HepG2 (cell line): ENCODE measurements at regions not wholly inside any gene's neighbourhood (a gene's known extent, or its start where the extent isn't known, plus 50 kb on each side); places are given as distances from the start of the nearest gene placed in this dataset.

Source experiments
- ATAC-seq: fragments of 200-7000 bp; cut with Tn5 transposase; 3 replicates; pipeline ENCODE4 v1.9.1; 2020; ENCODE audit warnings: mild to moderate bottlenecking, moderate library complexity
- BruUV-seq: library from RNA; stranded (reverse); fragments of 400-500 nt; replicated peaks from 2 replicates; lab custom pipeline; 2021; lab: Mats Ljungman, UMichigan
- CTCF ChIA-PET: fragments of 300-600 bp; formaldehyde crosslinking; extraction: SDS; loops from one replicate; lab custom pipeline; 2021; ENCODE audit warnings: low total read pairs, inconsistent platforms, low intra/inter-chr PET ratio; lab: Yijun Ruan, JAX
- POLR2A ChIA-PET: fragments of 350-600 bp; sonication (Branson Sonifier 250); formaldehyde crosslinking; loops from one replicate; lab custom pipeline; 2020; ENCODE audit warnings: antibody characterized with exemption, inconsistent platforms; lab: Yijun Ruan, JAX
- DNase-seq: peaks from one replicate; pipeline ENCODE4 v3.0.0-alpha.2; 2015; ENCODE audit warnings: low spot score
- FAIRE-seq: peaks from 3 replicates; lab custom pipeline; 2011; peaks lifted over from hg19 to GRCh38; lab: Jason Lieb, UNC
- H2AFZ ChIP-seq: one replicate; pipeline ENCODE4 v1.6.1; 2011; ENCODE audit warnings: low read length, inconsistent platforms
- H3K27ac ChIP-seq: fragments of 300-600 bp; 3 replicates; pipeline ENCODE4 v1.8.0; 2011; ENCODE audit warnings: mixed run types, mild to moderate bottlenecking, mixed read lengths, low read length, inconsistent platforms; ENCODE audit not compliant: insufficient read depth; ENCODE audit errors: extremely low read length
- H3K27me3 ChIP-seq, 2 experiments: fragments of 200-600 bp in 1 of 2; 2 replicates in 1 of 2; 3 replicates in 1 of 2; pipeline versions ENCODE4 v1.6.0 to v1.8.0; 2011; ENCODE audit warnings: low read length in 2 of 2, mild to moderate bottlenecking in 2 of 2, moderate library complexity in 2 of 2, inconsistent platforms in 1 of 2; ENCODE audit not compliant: insufficient read depth in 2 of 2, control insufficient read depth in 1 of 2
- H3K36me3 ChIP-seq, 2 experiments: fragments of 200-600 bp in 1 of 2; replicated peaks in 1 of 2; 2 replicates in 1 of 2; 3 replicates in 1 of 2; pipeline versions ENCODE4 v1.5.1 to v1.8.0; 2011; ENCODE audit warnings: low read length in 2 of 2, inconsistent platforms in 1 of 2; ENCODE audit not compliant: insufficient read depth in 2 of 2, control insufficient read depth in 1 of 2
- H3K4me1 ChIP-seq: 2 replicates; pipeline ENCODE4 v1.5.1; 2012; ENCODE audit warnings: low read length, inconsistent platforms; ENCODE audit not compliant: insufficient read depth
- H3K4me2 ChIP-seq: 2 replicates; pipeline ENCODE4 v1.6.0; 2011; ENCODE audit warnings: low read depth, low read length, inconsistent platforms
- H3K4me3 ChIP-seq, 3 experiments: fragments of 200-600 bp in 1 of 3; sonication (generic), shearing (Covaris generic) in 1 of 3; replicated peaks in 1 of 3; 2 replicates each; pipeline ENCODE4 v1.5.1; 2011 to 2016; ENCODE audit warnings: low read length in 3 of 3, inconsistent platforms in 2 of 3, low read depth in 2 of 3, mild to moderate bottlenecking in 2 of 3, control low read depth in 1 of 3, mixed read lengths in 1 of 3; ENCODE audit not compliant: insufficient read depth in 1 of 3
- H3K79me2 ChIP-seq: one replicate; pipeline ENCODE4 v1.6.1; 2011; ENCODE audit warnings: low read length, inconsistent platforms; ENCODE audit not compliant: insufficient read depth
- H3K9ac ChIP-seq: 2 replicates; pipeline ENCODE4 v1.6.0; 2011; ENCODE audit warnings: mild to moderate bottlenecking, low read depth, low read length, inconsistent platforms; ENCODE audit not compliant: insufficient read depth
- H3K9me3 ChIP-seq: 2 replicates; pipeline ENCODE4 v1.5.1; 2012; ENCODE audit warnings: mild to moderate bottlenecking, low read length
- H4K20me1 ChIP-seq: 2 replicates; pipeline ENCODE4 v1.6.0; 2011; ENCODE audit warnings: inconsistent platforms, mild to moderate bottlenecking, low read length, moderate library complexity; ENCODE audit not compliant: insufficient read depth
- AGO1 ChIP-seq: fragments of 200-400 bp; formaldehyde crosslinking; IDR thresholded peaks from 2 replicates; pipeline ENCODE4 v1.6.1; 2017; ENCODE audit warnings: mild to moderate bottlenecking, low read depth, low read length, moderate library complexity; ENCODE audit not compliant: poor library complexity, severe bottlenecking
- CENPT ChIP-seq: sonication (generic); formaldehyde crosslinking; IDR thresholded peaks from 2 replicates; pipeline ENCODE4 v1.8.0; 2022; ENCODE audit warnings: low read depth, mild to moderate bottlenecking, moderate library complexity, missing genetic modification reagents
- CHD4 ChIP-seq: fragments of 200-600 bp; sonication (generic); IDR thresholded peaks from 2 replicates; pipeline ENCODE4 v1.7.0; 2017; ENCODE audit warnings: mild to moderate bottlenecking, low read length, borderline replicate concordance
- EHMT2 ChIP-seq: fragments of 200-600 bp; sonication (generic); IDR thresholded peaks from 2 replicates; pipeline ENCODE4 v1.7.0; 2017; ENCODE audit warnings: antibody characterized with exemption, low read depth, low read length, borderline replicate concordance
- ERF ChIP-seq: IDR thresholded peaks from 2 replicates; pipeline ENCODE4 v1.6.1; 2018; ENCODE audit warnings: missing biosample characterization, missing genetic modification reagents
- GZF1 ChIP-seq: sonication (generic); formaldehyde crosslinking; IDR thresholded peaks from 2 replicates; pipeline ENCODE4 v1.5.1; 2020; ENCODE audit warnings: mild to moderate bottlenecking, missing genetic modification reagents
- KDM2A ChIP-seq: sonication (generic); formaldehyde crosslinking; IDR thresholded peaks from 2 replicates; pipeline ENCODE4 v1.4.0; 2020; ENCODE audit warnings: low read depth, missing genetic modification reagents, borderline replicate concordance
- NFYC ChIP-seq: IDR thresholded peaks from 2 replicates; pipeline ENCODE4 v1.6.1; 2016; ENCODE audit warnings: missing genetic modification reagents, missing compliant biosample characterization
- RBM39 ChIP-seq: fragments of 200-400 bp; formaldehyde crosslinking; IDR thresholded peaks from one replicate; pipeline ENCODE4 v1.6.1; 2018; ENCODE audit warnings: antibody characterized with exemption, mild to moderate bottlenecking, low read depth, low read length; ENCODE audit not compliant: poor library complexity, severe bottlenecking
- STAT5B ChIP-seq: sonication (generic); formaldehyde crosslinking; IDR thresholded peaks from 2 replicates; pipeline ENCODE4 v1.4.0; 2020; ENCODE audit warnings: missing genetic modification reagents
- U2AF1 ChIP-seq: fragments of 200-400 bp; formaldehyde crosslinking; optimal IDR thresholded peaks from 2 replicates; pipeline ENCODE3; 2017; ENCODE audit warnings: mild to moderate bottlenecking, low read depth, low read length
- ZEB1 ChIP-seq: IDR thresholded peaks from 2 replicates; pipeline ENCODE4 v1.6.1; 2012; ENCODE audit warnings: mild to moderate bottlenecking, low read depth, inconsistent platforms; ENCODE audit not compliant: insufficient replicate concordance
- ZNF160 ChIP-seq: sonication (generic); formaldehyde crosslinking; IDR thresholded peaks from 2 replicates; pipeline ENCODE4 v1.8.0; 2022; ENCODE audit warnings: mild to moderate bottlenecking, inconsistent platforms, missing genetic modification reagents
- ZNF44 ChIP-seq: sonication (generic); formaldehyde crosslinking; IDR thresholded peaks from 2 replicates; pipeline ENCODE4 v1.5.1; 2020; ENCODE audit warnings: mild to moderate bottlenecking, missing genetic modification reagents
- ZNF652 ChIP-seq: IDR thresholded peaks from 2 replicates; pipeline ENCODE4 v1.6.1; 2016; ENCODE audit warnings: low read depth, borderline replicate concordance
- WGBS: methylation state at CpG from one replicate; pipeline ENCODE4 v1.1.6; 2017; ENCODE audit warnings: low lambda C conversion rate; 5-methylcytosine and 5-hydroxymethylcytosine counted together
- in situ Hi-C: cut with HindIII; loops from 2 replicates; pipeline ENCODE4 v1.10.0; 2017; ENCODE audit warnings: low pct_unique_long_range_greater_than_20kb; ENCODE audit not compliant: extremely low pct_ligation_motif_present
- intact Hi-C: fragments of 100-400 bp; cut with micrococcal nuclease; formaldehyde crosslinking; loops from one replicate; pipeline ENCODE4 v1.10.0; 2022; ENCODE audit not compliant: unreplicated experiment
- TF ChIP-seq, protein P1 (sequence below): IDR thresholded peaks from 2 replicates; pipeline ENCODE4 v1.6.1; 2016; ENCODE audit warnings: missing compliant biosample characterization, missing genetic modification reagents, borderline replicate concordance
- TF ChIP-seq, protein P2 (sequence below): sonication (generic); formaldehyde crosslinking; IDR thresholded peaks from 2 replicates; pipeline ENCODE4 v1.4.0; 2020; ENCODE audit warnings: missing genetic modification reagents, mild to moderate bottlenecking, borderline replicate concordance
- TF ChIP-seq, protein P3 (sequence below): sonication (generic); formaldehyde crosslinking; IDR thresholded peaks from 2 replicates; pipeline ENCODE4 v1.4.0; 2020; ENCODE audit warnings: mild to moderate bottlenecking, missing genetic modification reagents

DNA sequence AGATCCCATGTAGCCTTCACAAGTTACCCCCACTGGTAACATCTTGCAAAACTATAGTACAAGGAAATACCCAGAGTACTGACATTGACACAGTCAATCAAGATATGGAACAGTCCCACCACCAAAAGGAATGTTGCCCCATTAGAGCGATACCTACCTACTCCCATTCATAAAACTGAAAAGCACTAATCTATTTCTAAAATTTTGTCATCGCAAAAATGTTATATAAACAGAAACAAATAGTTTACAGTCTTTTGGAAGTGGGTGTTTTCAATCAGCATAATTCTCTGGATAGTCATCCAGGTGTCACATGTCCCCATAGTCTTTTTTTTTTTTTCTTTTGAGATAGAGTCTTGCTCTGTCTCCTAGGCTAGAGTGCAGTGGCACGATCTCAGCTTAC lies 156.9 kb upstream of the AGTR1 start:
- intact Hi-C loops, result no loop called here
- in situ Hi-C loops, result no loop called here
- Histone ChIP-seq H3K36me3 (no peaks in the 10 kb centered on the region), H3K4me2 (no peak overlapping the region), H3K27ac (no peak overlapping the region), H3K4me1 (no peaks in the 10 kb centered on the region), H3K4me3 (no peak overlapping the region), H2AFZ (no peak overlapping the region)
- FAIRE-seq, result no peak
- ATAC-seq, result no peak
- CTCF ChIA-PET, result no interaction called here
- DNase-seq, result no peak
- 62% methylated on average over 3 of the region's 3 CpGs for WGBS
- POLR2A ChIA-PET, result no interaction called here
- TF ChIP-seq GZF1 (CRISPR knock-in tag) (no peak), U2AF1 (no peak), CENPT (CRISPR knock-in tag) (no peak), ZNF44 (CRISPR knock-in tag) (no peak), KDM2A (CRISPR knock-in tag) (no peak), STAT5B (CRISPR knock-in tag) (no peak), ZNF652 (CRISPR knock-in tag) (no peak), ERF (CRISPR knock-in tag) (no peak), CHD4 (no peak), RBM39 (no peak), AGO1 (no peak), EHMT2 (no peak), ZEB1 (no peak), NFYC (CRISPR knock-in tag) (no peak), ZNF160 (CRISPR knock-in tag) (no peak)
- TF ChIP-seq, protein P1, sequence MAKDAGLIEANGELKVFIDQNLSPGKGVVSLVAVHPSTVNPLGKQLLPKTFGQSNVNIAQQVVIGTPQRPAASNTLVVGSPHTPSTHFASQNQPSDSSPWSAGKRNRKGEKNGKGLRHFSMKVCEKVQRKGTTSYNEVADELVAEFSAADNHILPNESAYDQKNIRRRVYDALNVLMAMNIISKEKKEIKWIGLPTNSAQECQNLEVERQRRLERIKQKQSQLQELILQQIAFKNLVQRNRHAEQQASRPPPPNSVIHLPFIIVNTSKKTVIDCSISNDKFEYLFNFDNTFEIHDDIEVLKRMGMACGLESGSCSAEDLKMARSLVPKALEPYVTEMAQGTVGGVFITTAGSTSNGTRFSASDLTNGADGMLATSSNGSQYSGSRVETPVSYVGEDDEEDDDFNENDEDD (CRISPR knock-in tag), result no peak
- TF ChIP-seq, protein P2, sequence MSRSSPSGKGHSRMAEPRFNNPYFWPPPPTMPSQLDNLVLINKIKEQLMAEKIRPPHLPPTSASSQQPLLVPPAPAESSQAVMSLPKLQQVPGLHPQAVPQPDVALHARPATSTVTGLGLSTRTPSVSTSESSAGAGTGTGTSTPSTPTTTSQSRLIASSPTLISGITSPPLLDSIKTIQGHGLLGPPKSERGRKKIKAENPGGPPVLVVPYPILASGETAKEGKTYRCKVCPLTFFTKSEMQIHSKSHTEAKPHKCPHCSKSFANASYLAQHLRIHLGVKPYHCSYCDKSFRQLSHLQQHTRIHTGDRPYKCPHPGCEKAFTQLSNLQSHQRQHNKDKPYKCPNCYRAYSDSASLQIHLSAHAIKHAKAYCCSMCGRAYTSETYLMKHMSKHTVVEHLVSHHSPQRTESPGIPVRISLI (CRISPR knock-in tag), result no peak
- TF ChIP-seq, protein P3, sequence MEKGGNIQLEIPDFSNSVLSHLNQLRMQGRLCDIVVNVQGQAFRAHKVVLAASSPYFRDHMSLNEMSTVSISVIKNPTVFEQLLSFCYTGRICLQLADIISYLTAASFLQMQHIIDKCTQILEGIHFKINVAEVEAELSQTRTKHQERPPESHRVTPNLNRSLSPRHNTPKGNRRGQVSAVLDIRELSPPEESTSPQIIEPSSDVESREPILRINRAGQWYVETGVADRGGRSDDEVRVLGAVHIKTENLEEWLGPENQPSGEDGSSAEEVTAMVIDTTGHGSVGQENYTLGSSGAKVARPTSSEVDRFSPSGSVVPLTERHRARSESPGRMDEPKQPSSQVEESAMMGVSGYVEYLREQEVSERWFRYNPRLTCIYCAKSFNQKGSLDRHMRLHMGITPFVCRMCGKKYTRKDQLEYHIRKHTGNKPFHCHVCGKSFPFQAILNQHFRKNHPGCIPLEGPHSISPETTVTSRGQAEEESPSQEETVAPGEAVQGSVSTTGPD (CRISPR knock-in tag), result no peak
- TF ChIP-seq, all 625 proteins: peak for 0
- Histone ChIP-seq H3K27me3 (no peaks in the 10 kb centered on the region), H3K9me3 (no peaks in the 10 kb centered on the region), H4K20me1 (no peaks in the 10 kb centered on the region), H3K9ac (no peak overlapping the region), H3K79me2 (no peaks in the 10 kb centered on the region)
- BruUV-seq, result no TSS peak
